Duodenal mucosa (tissue), 2 donors: ENCODE measurements at regions not wholly inside any gene's neighbourhood (a gene's known extent, or its start where the extent isn't known, plus 50 kb on each side); places are given as distances from the start of the nearest gene placed in this dataset.
"Not testable (repeated sequence)": the region's sequence is repeated elsewhere in the genome, so short reads cannot be mapped to it uniquely, and the experiment has no call there.

Source experiments
- H3K27ac ChIP-seq: one replicate; pipeline ENCODE4 v1.7.0; 2013; ENCODE audit warnings: low read depth, low read length
- H3K27me3 ChIP-seq, 2 donors: one replicate each; pipeline ENCODE4 v1.7.0; 2013; ENCODE audit warnings: low read length in 2 of 2, control low read depth in 1 of 2; ENCODE audit not compliant: insufficient read depth in 2 of 2, control insufficient read depth in 1 of 2
- H3K36me3 ChIP-seq, 2 donors: one replicate each; pipeline ENCODE4 v1.7.0; 2013; ENCODE audit warnings: low read length in 2 of 2, control low read depth in 1 of 2; ENCODE audit not compliant: insufficient read depth in 2 of 2, control insufficient read depth in 1 of 2
- H3K4me1 ChIP-seq, 2 donors: one replicate each; pipeline ENCODE4 v1.7.0; 2013; ENCODE audit warnings: low read length in 2 of 2, control low read depth in 1 of 2; ENCODE audit not compliant: insufficient read depth in 2 of 2, control insufficient read depth in 1 of 2
- H3K4me3 ChIP-seq, 2 donors: one replicate each; pipeline ENCODE4 v1.7.0; 2013; ENCODE audit warnings: low read length in 2 of 2, low read depth in 1 of 2
- H3K9ac ChIP-seq, 2 donors: one replicate each; pipeline ENCODE4 v1.7.0; 2013; ENCODE audit warnings: low read length in 2 of 2, low read depth in 1 of 2
- H3K9me3 ChIP-seq, 2 donors: one replicate each; pipeline ENCODE4 v1.7.0; 2013; ENCODE audit warnings: low read length in 2 of 2, control low read depth in 1 of 2; ENCODE audit not compliant: control insufficient read depth in 1 of 2

GRCh38 chr3:163556813-163557523 lies 1521.3 kb downstream of the SI start:
- Histone ChIP-seq H3K27ac (no peak overlapping the region), H3K9me3 (no peaks in the 10 kb centered on the region), H3K9ac (no peak overlapping the region), H3K4me3 (no peak overlapping the region), H3K27me3 (no peaks in the 10 kb centered on the region), H3K4me1 (no peaks in the 10 kb centered on the region), H3K36me3 (no peaks in the 10 kb centered on the region)

GRCh38 chr3:163555918-163556317 lies 1522.4 kb downstream of the SI start:
- Histone ChIP-seq H3K9ac (no peak overlapping the region), H3K27ac (no peak overlapping the region), H3K27me3 (no peaks in the 10 kb centered on the region), H3K4me3 (no peak overlapping the region), H3K36me3 (no peaks in the 10 kb centered on the region), H3K9me3 (no peaks in the 10 kb centered on the region), H3K4me1 (no peaks in the 10 kb centered on the region)

GRCh38 chr3:163552659-163552966 lies 1525.7 kb downstream of the SI start:
- Histone ChIP-seq H3K4me1 (no peaks in the 10 kb centered on the region), H3K4me3 (no peak overlapping the region), H3K9me3 (no peaks in the 10 kb centered on the region), H3K27me3 (no peaks in the 10 kb centered on the region), H3K27ac (no peak overlapping the region), H3K9ac (no peak overlapping the region), H3K36me3 (no peaks in the 10 kb centered on the region)

GRCh38 chr3:163551915-163552658 lies 1526.2 kb downstream of the SI start:
- not testable (repeated sequence) for H3K4me3 ChIP-seq, H3K9me3 ChIP-seq

GRCh38 chr3:163548015-163548414 lies 1530.3 kb downstream of the SI start:
- H3K9me3 ChIP-seq: no peaks in the 10 kb centered on the region
- no peaks in the 10 kb centered on the region for H3K27me3 ChIP-seq
- H3K36me3 ChIP-seq: no peaks in the 10 kb centered on the region

More at GRCh38 chr3:163551915-163552658, 1526.2 kb downstream of the SI start:
- H3K27me3 ChIP-seq, H3K4me1 ChIP-seq, H3K9ac ChIP-seq, H3K27ac ChIP-seq, H3K36me3 ChIP-seq: not testable (repeated sequence)

GRCh38 chr3:163547014-163547685 lies 1531.1 kb downstream of the SI start:
- Histone ChIP-seq H3K9me3 (no peaks in the 10 kb centered on the region), H3K27me3 (no peaks in the 10 kb centered on the region), H3K4me1 (no peaks in the 10 kb centered on the region), H3K36me3 (no peaks in the 10 kb centered on the region), H3K27ac (no peak overlapping the region), H3K4me3 (no peak overlapping the region), H3K9ac (no peak overlapping the region)

More at GRCh38 chr3:163548015-163548414, 1530.3 kb downstream of the SI start:
- H3K9ac ChIP-seq: no peak overlapping the region
- H3K27ac ChIP-seq: no peak overlapping the region
- no peaks in the 10 kb centered on the region for H3K4me1 ChIP-seq
- no peak overlapping the region for H3K4me3 ChIP-seq

GRCh38 chr3:163543662-163544061 lies 1534.6 kb downstream of the SI start:
- no peaks in the 10 kb centered on the region for H3K9me3 ChIP-seq
- H3K27me3 ChIP-seq: no peaks in the 10 kb centered on the region
- H3K9ac ChIP-seq: no peak overlapping the region
- no peaks in the 10 kb centered on the region for H3K4me1 ChIP-seq
- H3K4me3 ChIP-seq: no peak overlapping the region
- H3K27ac ChIP-seq: no peak overlapping the region
- no peaks in the 10 kb centered on the region for H3K36me3 ChIP-seq

GRCh38 chr3:163541629-163542028 lies 1536.7 kb downstream of the SI start:
- Histone ChIP-seq H3K27me3 (no peaks in the 10 kb centered on the region), H3K4me3 (no peak overlapping the region), H3K36me3 (no peaks in the 10 kb centered on the region), H3K27ac (no peak overlapping the region), H3K9ac (no peak overlapping the region), H3K4me1 (no peaks in the 10 kb centered on the region), H3K9me3 (peaks cover 0 to 5% of the 10 kb centered on the region in 2 donors)

- no peak overlapping the region for H3K9ac ChIP-seq
- H3K36me3 ChIP-seq: no peaks in the 10 kb centered on the region
- no peaks in the 10 kb centered on the region for H3K27me3 ChIP-seq
Measured at GRCh38 chr3:163538387-163538786, 1539.9 kb downstream of the SI start.

GRCh38 chr3:163533381-163533780 lies 1544.9 kb downstream of the SI start:
- H3K9ac ChIP-seq: no peak overlapping the region
- no peaks in the 10 kb centered on the region for H3K4me1 ChIP-seq
- H3K4me3 ChIP-seq: no peak overlapping the region
- no peak overlapping the region for H3K27ac ChIP-seq
- H3K27me3 ChIP-seq: no peaks in the 10 kb centered on the region
- peaks cover 0 to 3% of the 10 kb centered on the region in 2 donors for H3K9me3 ChIP-seq
- no peaks in the 10 kb centered on the region for H3K36me3 ChIP-seq

More at GRCh38 chr3:163538387-163538786, 1539.9 kb downstream of the SI start:
- H3K9me3 ChIP-seq: peaks cover 0 to 5% of the 10 kb centered on the region in 2 donors
- no peaks in the 10 kb centered on the region for H3K4me1 ChIP-seq
- H3K27ac ChIP-seq: no peak overlapping the region
- H3K4me3 ChIP-seq: no peak overlapping the region
